RWPE2 (cell line): ENCODE measurements at regions not wholly inside any gene's neighbourhood (a gene's known extent, or its start where the extent isn't known, plus 50 kb on each side); places are given as distances from the start of the nearest gene placed in this dataset.

Experiments
- ATAC-seq: fragments of 200-7000 bp; cut with Tn5 transposase; 3 replicates; pipeline ENCODE4 v1.9.1; 2021; ENCODE audit warnings: low read depth
- DNase-seq: peaks from one replicate; pipeline ENCODE4 v3.0.0-alpha.2; 2020; ENCODE audit warnings: low spot score
- H3K27ac ChIP-seq: fragments of 450-650 bp; 2 replicates; pipeline ENCODE4 v1.5.1; 2017; ENCODE audit warnings: mild to moderate bottlenecking; ENCODE audit not compliant: poor library complexity, severe bottlenecking
- H3K27me3 ChIP-seq: fragments of 250-450 bp; sonication (Bioruptor Pico); 2 replicates; pipeline ENCODE4 v1.5.1; 2021; ENCODE audit warnings: mild to moderate bottlenecking, moderate library complexity; ENCODE audit not compliant: insufficient read depth, poor library complexity, severe bottlenecking
- H3K36me3 ChIP-seq: fragments of 250-450 bp; sonication (Bioruptor Pico); 2 replicates; pipeline ENCODE4 v1.5.1; 2020; ENCODE audit warnings: low read depth, mild to moderate bottlenecking, moderate library complexity
- H3K4me1 ChIP-seq: fragments of 250-450 bp; sonication (Bioruptor Pico); 2 replicates; pipeline ENCODE4 v1.5.1; 2021; ENCODE audit warnings: mild to moderate bottlenecking, moderate library complexity; ENCODE audit not compliant: insufficient read depth, poor library complexity, severe bottlenecking
- H3K4me3 ChIP-seq: fragments of 250-450 bp; sonication (Bioruptor Pico); 2 replicates; pipeline ENCODE4 v1.5.1; 2021; ENCODE audit warnings: mild to moderate bottlenecking, moderate library complexity; ENCODE audit not compliant: severe bottlenecking
- H3K9me3 ChIP-seq: fragments of 250-450 bp; sonication (Bioruptor Pico); 2 replicates; pipeline ENCODE4 v1.5.1; 2021; ENCODE audit warnings: mild to moderate bottlenecking, moderate library complexity; ENCODE audit not compliant: severe bottlenecking
- TF ChIP-seq, protein P1 (sequence below): fragments of 450-650 bp; IDR thresholded peaks from one replicate; pipeline ENCODE4 v1.5.1; 2017; ENCODE audit warnings: mild to moderate bottlenecking, moderate library complexity; ENCODE audit not compliant: poor library complexity, severe bottlenecking

DNA sequence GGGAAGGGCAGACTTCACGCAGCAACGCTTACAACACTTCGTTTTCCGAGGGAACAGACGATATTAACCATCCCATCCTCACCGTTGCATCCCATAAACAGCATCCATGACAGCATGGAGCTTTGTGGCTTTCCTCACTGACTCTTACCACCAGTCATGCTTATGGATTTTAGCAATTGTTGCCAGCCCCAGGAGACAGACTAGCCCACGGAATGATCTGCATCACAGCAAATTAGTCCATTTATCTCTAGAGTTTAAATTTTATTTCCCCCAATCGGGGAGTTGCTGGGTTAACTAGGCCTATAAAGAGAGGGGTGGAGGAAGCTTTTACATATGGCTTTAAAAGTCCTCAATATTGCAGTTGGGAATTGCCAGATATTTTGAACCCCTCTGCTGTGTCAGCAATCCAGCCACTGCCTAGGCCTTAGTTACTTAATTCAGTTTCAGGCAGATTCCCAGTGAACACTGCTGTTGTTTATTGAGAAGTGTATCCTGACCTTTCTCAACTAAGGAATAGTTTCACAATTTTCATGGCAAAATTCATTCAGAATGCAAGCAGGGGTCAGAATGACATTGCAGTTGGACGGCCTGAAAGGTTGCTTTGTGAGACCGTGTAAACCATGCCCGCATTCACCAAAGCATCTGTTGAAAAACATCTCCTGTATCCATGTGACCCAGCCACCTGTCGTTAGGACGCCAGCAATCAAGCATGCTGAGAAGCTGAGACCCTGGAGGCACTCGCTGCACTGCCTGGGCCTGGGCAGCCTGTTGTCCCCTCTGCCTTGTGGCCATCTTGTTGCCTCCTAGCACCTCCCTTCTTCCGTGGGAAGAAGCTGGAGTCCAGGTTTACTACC is 397.4 kb upstream of the TPM1 start:
- no peaks in the 10 kb centered on the region for H3K27me3 ChIP-seq
- no peak for ATAC-seq

DNA sequence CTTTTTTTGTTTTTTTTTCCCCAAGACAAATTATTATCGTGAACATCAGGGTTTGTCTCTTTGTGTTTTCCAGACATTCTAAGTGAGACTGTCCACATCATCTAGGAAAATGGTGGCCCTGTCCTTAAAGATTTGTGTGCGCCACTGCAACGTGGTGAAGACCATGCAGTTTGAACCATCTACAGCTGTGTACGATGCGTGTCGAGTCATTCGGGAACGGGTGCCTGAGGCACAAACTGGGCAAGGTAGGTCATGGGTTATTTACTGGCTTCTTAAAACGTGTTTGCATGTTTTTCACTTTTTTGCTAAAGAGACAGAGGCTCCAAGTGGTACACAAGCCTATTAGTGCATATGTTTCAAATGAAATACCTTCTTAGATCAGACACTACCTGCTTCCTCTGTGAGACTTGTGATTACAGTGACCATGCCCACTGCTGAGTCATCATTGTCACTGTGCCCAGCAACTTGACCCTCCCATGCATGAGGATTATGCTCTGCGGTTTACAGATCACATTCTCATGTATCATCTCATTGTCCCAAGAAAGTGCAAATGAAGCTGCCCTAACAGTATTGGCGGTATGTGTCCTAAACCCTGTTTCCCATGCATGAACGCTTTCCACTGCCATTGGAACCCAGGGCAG is 395.2 kb upstream of the TPM1 start:
- H3K4me3 ChIP-seq, result no peak overlapping the region
- ATAC-seq, result peak; percentile 84
- TF ChIP-seq, protein P1, sequence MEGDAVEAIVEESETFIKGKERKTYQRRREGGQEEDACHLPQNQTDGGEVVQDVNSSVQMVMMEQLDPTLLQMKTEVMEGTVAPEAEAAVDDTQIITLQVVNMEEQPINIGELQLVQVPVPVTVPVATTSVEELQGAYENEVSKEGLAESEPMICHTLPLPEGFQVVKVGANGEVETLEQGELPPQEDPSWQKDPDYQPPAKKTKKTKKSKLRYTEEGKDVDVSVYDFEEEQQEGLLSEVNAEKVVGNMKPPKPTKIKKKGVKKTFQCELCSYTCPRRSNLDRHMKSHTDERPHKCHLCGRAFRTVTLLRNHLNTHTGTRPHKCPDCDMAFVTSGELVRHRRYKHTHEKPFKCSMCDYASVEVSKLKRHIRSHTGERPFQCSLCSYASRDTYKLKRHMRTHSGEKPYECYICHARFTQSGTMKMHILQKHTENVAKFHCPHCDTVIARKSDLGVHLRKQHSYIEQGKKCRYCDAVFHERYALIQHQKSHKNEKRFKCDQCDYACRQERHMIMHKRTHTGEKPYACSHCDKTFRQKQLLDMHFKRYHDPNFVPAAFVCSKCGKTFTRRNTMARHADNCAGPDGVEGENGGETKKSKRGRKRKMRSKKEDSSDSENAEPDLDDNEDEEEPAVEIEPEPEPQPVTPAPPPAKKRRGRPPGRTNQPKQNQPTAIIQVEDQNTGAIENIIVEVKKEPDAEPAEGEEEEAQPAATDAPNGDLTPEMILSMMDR, result no peak
- DNase-seq, result no peak
- H3K27me3 ChIP-seq, result no peaks in the 10 kb centered on the region
- H3K36me3 ChIP-seq, result no peaks in the 10 kb centered on the region
- H3K9me3 ChIP-seq, result no peaks in the 10 kb centered on the region
- H3K4me1 ChIP-seq, result peaks cover 8% of the 10 kb centered on the region
- H3K27ac ChIP-seq, result no peak overlapping the region

More for the DNA sequence above, 397.4 kb upstream of the TPM1 start:
- no peaks in the 10 kb centered on the region for H3K36me3 ChIP-seq
- H3K9me3 ChIP-seq, result no peaks in the 10 kb centered on the region
- TF ChIP-seq, protein P1, result no peak
- H3K4me1 ChIP-seq, result peaks cover 8% of the 10 kb centered on the region
- no peak overlapping the region for H3K27ac ChIP-seq
- no peak for DNase-seq
- H3K4me3 ChIP-seq, result no peak overlapping the region

DNA sequence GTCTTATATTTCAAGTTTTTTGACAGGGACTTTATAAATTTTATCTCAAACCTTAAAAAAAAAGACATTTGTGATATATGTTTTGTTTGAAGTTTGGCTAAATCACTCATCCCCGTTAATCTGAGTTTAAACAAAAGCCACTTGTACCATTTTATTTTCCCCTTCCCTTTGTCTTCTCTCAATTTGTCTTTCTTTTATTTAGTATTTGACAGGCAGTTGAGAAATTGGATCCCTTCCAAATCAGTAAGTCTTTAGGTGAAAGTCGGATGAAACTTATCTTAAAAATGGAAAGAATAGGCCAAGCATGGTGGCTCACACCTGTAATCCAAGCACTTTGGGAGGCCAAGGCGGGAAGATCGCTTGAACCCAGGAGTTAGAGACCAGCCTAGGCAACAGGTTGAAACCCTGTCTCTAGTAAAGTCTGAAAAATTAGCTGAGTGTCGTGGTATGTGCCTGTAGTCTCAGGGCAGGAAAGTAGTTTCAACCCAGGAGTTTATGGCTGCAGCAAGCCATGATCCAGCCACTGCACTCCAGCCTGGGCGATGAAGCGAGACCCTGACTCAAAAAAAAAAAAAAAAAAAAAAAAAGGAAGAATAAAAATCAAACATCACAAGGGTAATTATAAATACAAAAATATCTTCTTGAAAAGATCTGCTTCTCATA is 394.6 kb upstream of the TPM1 start:
- Histone ChIP-seq H3K36me3 (no peaks in the 10 kb centered on the region), H3K4me1 (peaks cover 8% of the 10 kb centered on the region), H3K27ac (no peak overlapping the region), H3K27me3 (no peaks in the 10 kb centered on the region), H3K4me3 (no peak overlapping the region), H3K9me3 (no peaks in the 10 kb centered on the region)
- ATAC-seq (no peak), DNase-seq (no peak)
- TF ChIP-seq, protein P1, result no peak

DNA sequence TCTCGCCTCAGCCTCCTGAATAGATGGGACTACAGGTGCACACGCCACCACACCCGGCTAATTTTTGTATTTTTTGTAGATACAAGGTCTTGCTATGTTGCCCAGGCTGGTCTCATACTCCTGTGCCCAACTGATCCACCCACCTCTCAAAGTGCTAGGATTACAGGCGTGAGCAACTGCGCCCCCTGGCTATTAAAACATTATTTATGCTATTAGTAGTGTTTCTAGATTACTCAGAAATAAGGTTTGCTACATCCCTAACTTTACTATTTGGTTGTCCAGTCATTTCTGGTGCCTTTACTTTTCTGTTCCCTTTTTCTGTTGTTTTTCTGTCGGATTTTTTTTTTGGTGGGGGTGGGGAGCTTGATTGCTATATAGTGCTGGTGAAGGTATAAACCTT is 393.6 kb upstream of the TPM1 start:
- peaks cover 8% of the 10 kb centered on the region for H3K4me1 ChIP-seq
- no peak overlapping the region for H3K27ac ChIP-seq
- no peaks in the 10 kb centered on the region for H3K9me3 ChIP-seq
- no peak for ATAC-seq
- TF ChIP-seq, protein P1, result peak; percentile 73
- DNase-seq, result no peak
- H3K4me3 ChIP-seq, result no peak overlapping the region
- no peaks in the 10 kb centered on the region for H3K27me3 ChIP-seq
- H3K36me3 ChIP-seq, result no peaks in the 10 kb centered on the region; the same call in 1 of the 2 replicates
